ENCODE measurements at regions not wholly inside any gene's neighbourhood (a gene's known extent, or its start where the extent isn't known, plus 50 kb on each side); places are given as distances from the start of the nearest gene placed in this dataset.

- TF ChIP-seq ETS1 (CRISPR knock-in tag; IDR thresholded peaks at IDR 0.05) (no peak), GATAD2A (CRISPR knock-in tag; IDR thresholded peaks at IDR 0.05) (no peak), JUN (CRISPR knock-in tag; IDR thresholded peaks at IDR 0.05) (no peak), ZNF557 (CRISPR knock-in tag; IDR thresholded peaks at IDR 0.05) (no peak), SNAI1 (CRISPR knock-in tag; IDR thresholded peaks at IDR 0.05; ENCODE audit: borderline replicate concordance) (no peak)
Observed at GRCh38 chr10:69741252-69741651, 60.5 kb upstream of the COL13A1 start (continued).

- 13% methylated on average over 5 of the region's 5 CpGs for WGBS (ENCODE audit: low lambda C conversion rate)
- in situ Hi-C loops (cut with HindIII; ENCODE audit: extremely low pct_ligation_motif_present, low pct_unique_long_range_greater_than_20kb) (no loop called here), intact Hi-C loops (cut with micrococcal nuclease; ENCODE audit: unreplicated experiment) (loop anchor here (10.0 kb wide), 1 partner anchor 173 kb away; no protein-coding TSS in a partner anchor)
- H3K27me3 ChIP-seq (ENCODE audit: control insufficient read depth in 1 of 2, insufficient read depth in 2 of 2, low read length in 2 of 2): peaks cover 0 to 17% of the 10 kb centered on the region in 2 experiments; a peak in 3 of 5 replicates
- ChIA-PET POLR2A (no interaction called here), CTCF (ENCODE audit: low intra/inter-chr PET ratio, low total read pairs) (no interaction called here)
- FAIRE-seq (no peak), DNase-seq (ENCODE audit: low spot score) (no peak), ATAC-seq (no peak)
- no peaks in the 10 kb centered on the region for H3K9me3 ChIP-seq (ENCODE audit: low read length)
- H3K36me3 ChIP-seq (replicated peaks in 1 of 2; ENCODE audit: control insufficient read depth in 1 of 2, insufficient read depth in 2 of 2, low read length in 2 of 2): no peaks in the 10 kb centered on the region
- no peak overlapping the region for H3K27ac ChIP-seq (ENCODE audit: extremely low read length, insufficient read depth, low read length)
- TF ChIP-seq ZNF674 (CRISPR knock-in tag; IDR thresholded peaks at IDR 0.05; ENCODE audit: low read depth) (no peak), NFRKB (IDR thresholded peaks at IDR 0.05) (no peak), NRL (CRISPR knock-in tag; IDR thresholded peaks at IDR 0.05; ENCODE audit: borderline replicate concordance) (no peak), ZNF709 (CRISPR knock-in tag; IDR thresholded peaks at IDR 0.05) (no peak)
- H3K79me2 ChIP-seq (ENCODE audit: insufficient read depth, low read length): no peaks in the 10 kb centered on the region
- no peak overlapping the region for H3K4me3 ChIP-seq (replicated peaks in 1 of 3; ENCODE audit: insufficient read depth in 1 of 3, low read depth in 2 of 3, low read length in 3 of 3)
- H2AFZ ChIP-seq (ENCODE audit: low read length): no peak overlapping the region
- no peaks in the 10 kb centered on the region for H4K20me1 ChIP-seq (ENCODE audit: insufficient read depth, low read length)
- H3K4me1 ChIP-seq (ENCODE audit: insufficient read depth, low read length): no peaks in the 10 kb centered on the region
- H3K4me2 ChIP-seq (ENCODE audit: low read depth, low read length): no peak overlapping the region
- H3K9ac ChIP-seq (ENCODE audit: insufficient read depth, low read depth, low read length): no peak overlapping the region
- no TSS peak for BruUV-seq (replicated peaks)
Observed at GRCh38 chr10:69741671-69742355, 59.9 kb upstream of the COL13A1 start.
